IMR-90 (cell line): ENCODE measurements at regions not wholly inside any gene's neighbourhood (a gene's known extent, or its start where the extent isn't known, plus 50 kb on each side); places are given as distances from the start of the nearest gene placed in this dataset.

Source experiments
- ATAC-seq: fragments of 200-7000 bp; cut with Tn5 transposase; 2 replicates; pipeline ENCODE4 v1.9.1; 2020; ENCODE audit warnings: low read depth, mild to moderate bottlenecking, moderate library complexity
- BruUV-seq: library from RNA; stranded (reverse); fragments of 400-500 nt; replicated peaks from 2 replicates; lab custom pipeline; 2021; lab: Mats Ljungman, UMichigan
- CTCF ChIA-PET: fragments of 300-600 bp; formaldehyde crosslinking; extraction: SDS; loops from one replicate; lab custom pipeline; 2021; ENCODE audit warnings: antibody characterized with exemption; lab: Yijun Ruan, JAX
- POLR2A ChIA-PET: fragments of 300-600 bp; sonication (Branson Sonifier 250); formaldehyde crosslinking; loops from one replicate; lab custom pipeline; 2022; ENCODE audit warnings: antibody characterized with exemption; ENCODE audit not compliant: unreplicated experiment; lab: Charles Lee
- DNase-seq: peaks from one replicate; pipeline ENCODE4 v3.0.0; 2013
- H2AFZ ChIP-seq: replicated peaks from 2 replicates; pipeline ENCODE3; 2013; ENCODE audit warnings: low read length, mild to moderate bottlenecking; ENCODE audit not compliant: poor library complexity
- H2AK5ac ChIP-seq: 2 replicates; pipeline ENCODE4 v1.6.1; 2013; ENCODE audit warnings: low read depth, low read length, inconsistent platforms
- H2AK9ac ChIP-seq: replicated peaks from 2 replicates; pipeline ENCODE3; 2013; ENCODE audit warnings: mild to moderate bottlenecking, low read depth, low read length, moderate library complexity; ENCODE audit not compliant: poor library complexity
- H2BK120ac ChIP-seq: 2 replicates; pipeline ENCODE4 v1.6.1; 2013; ENCODE audit warnings: low read depth, low read length, inconsistent platforms
- H2BK15ac ChIP-seq: 3 replicates; pipeline ENCODE4 v1.6.1; 2013; ENCODE audit warnings: low read depth, low read length, inconsistent platforms
- H2BK20ac ChIP-seq: 2 replicates; pipeline ENCODE4 v1.6.1; 2013; ENCODE audit warnings: low read depth, mild to moderate bottlenecking, inconsistent platforms, low read length, moderate library complexity
- H2BK5ac ChIP-seq: 2 replicates; pipeline ENCODE4 v1.6.1; 2013; ENCODE audit warnings: mild to moderate bottlenecking, low read depth, low read length, inconsistent platforms; ENCODE audit not compliant: poor library complexity, severe bottlenecking
- H3K14ac ChIP-seq: replicated peaks from 2 replicates; pipeline ENCODE4 v1.6.1; 2013; ENCODE audit warnings: low read depth, low read length, inconsistent platforms
- H3K18ac ChIP-seq: 2 replicates; pipeline ENCODE4 v1.6.1; 2013; ENCODE audit warnings: low read depth, low read length, control low read depth
- H3K23ac ChIP-seq: 2 replicates; pipeline ENCODE4 v1.6.1; 2013; ENCODE audit warnings: low read depth, low read length, inconsistent platforms
- H3K27ac ChIP-seq: 2 replicates; pipeline ENCODE4 v1.5.1; 2013; ENCODE audit warnings: mild to moderate bottlenecking, control low read depth, low read length; ENCODE audit not compliant: insufficient read depth
- H3K27me3 ChIP-seq: 2 replicates; pipeline ENCODE4 v1.6.1; 2013; ENCODE audit warnings: low read length; ENCODE audit not compliant: control insufficient read depth, insufficient read depth
- H3K36me3 ChIP-seq: 2 replicates; pipeline ENCODE4 v1.6.1; 2013; ENCODE audit warnings: low read length, mixed read lengths; ENCODE audit not compliant: control insufficient read depth, insufficient read depth
- H3K4ac ChIP-seq: 2 replicates; pipeline ENCODE4 v1.6.1; 2013; ENCODE audit warnings: low read depth, low read length, inconsistent platforms
- H3K4me1 ChIP-seq: 2 replicates; pipeline ENCODE4 v1.6.1; 2013; ENCODE audit warnings: low read length, mixed read lengths; ENCODE audit not compliant: control insufficient read depth, insufficient read depth
- H3K4me2 ChIP-seq: 2 replicates; pipeline ENCODE4 v1.6.1; 2013; ENCODE audit warnings: low read depth, mild to moderate bottlenecking, control low read depth, low read length, moderate library complexity
- H3K4me3 ChIP-seq: 2 replicates; pipeline ENCODE4 v1.5.1; 2013; ENCODE audit warnings: low read depth, mild to moderate bottlenecking, control low read depth, low read length, moderate library complexity; ENCODE audit not compliant: insufficient read depth
- H3K56ac ChIP-seq: 2 replicates; pipeline ENCODE4 v1.6.1; 2013; ENCODE audit warnings: low read length, inconsistent platforms; ENCODE audit not compliant: insufficient read depth; ENCODE audit errors: extremely low read depth
- H3K79me1 ChIP-seq, 2 experiments: 2 replicates each; pipeline ENCODE4 v1.6.1; 2013; ENCODE audit warnings: low read length in 2 of 2, inconsistent platforms in 1 of 2, low read depth in 1 of 2
- H3K9ac ChIP-seq: 2 replicates; pipeline ENCODE4 v1.6.1; 2013; ENCODE audit warnings: low read depth, low read length, control low read depth
- H3K9me1 ChIP-seq: 2 replicates; pipeline ENCODE4 v1.6.1; 2013; ENCODE audit warnings: low read length, inconsistent platforms; ENCODE audit not compliant: insufficient read depth
- H3K9me3 ChIP-seq: 2 replicates; pipeline ENCODE4 v1.6.1; 2013; ENCODE audit warnings: low read length; ENCODE audit not compliant: control insufficient read depth, insufficient read depth
- H4K20me1 ChIP-seq: 2 replicates; pipeline ENCODE4 v1.6.1; 2013; ENCODE audit warnings: low read length, inconsistent platforms; ENCODE audit not compliant: insufficient read depth
- H4K5ac ChIP-seq: 2 replicates; pipeline ENCODE4 v1.6.1; 2013; ENCODE audit warnings: mild to moderate bottlenecking, low read depth, low read length, control low read depth
- H4K8ac ChIP-seq, 2 experiments: 2 replicates each; pipeline ENCODE4 v1.6.1; 2013; ENCODE audit warnings: low read depth in 2 of 2, low read length in 2 of 2, control low read depth in 1 of 2, inconsistent platforms in 1 of 2
- H4K91ac ChIP-seq: 2 replicates; pipeline ENCODE4 v1.6.1; 2013; ENCODE audit warnings: low read depth, low read length, inconsistent platforms; ENCODE audit not compliant: insufficient read depth
- CHD1 ChIP-seq: IDR thresholded peaks from 2 replicates; pipeline ENCODE4 v1.6.1; 2012; ENCODE audit warnings: low read depth, low read length, improper control_type of control experiment
- MAFK ChIP-seq: IDR thresholded peaks from 2 replicates; pipeline ENCODE4 v1.6.1; 2012; ENCODE audit warnings: low read depth, low read length, improper control_type of control experiment
- RAD21 ChIP-seq: IDR thresholded peaks from 2 replicates; pipeline ENCODE4 v1.6.1; 2012; ENCODE audit warnings: low read length, improper control_type of control experiment
- RCOR1 ChIP-seq: IDR thresholded peaks from 2 replicates; pipeline ENCODE4 v1.6.1; 2012; ENCODE audit warnings: mild to moderate bottlenecking, low read length, improper control_type of control experiment; ENCODE audit not compliant: insufficient replicate concordance
- USF2 ChIP-seq: fragments of 150-350 bp; IDR thresholded peaks from 2 replicates; pipeline ENCODE4 v1.6.1; 2017; ENCODE audit warnings: mild to moderate bottlenecking, antibody characterized with exemption, low read length, low read depth
- WGBS, 2 experiments: methylation state at CpG; one replicate each; pipeline versions ENCODE4 v1.1.5 to v1.1.7; 2013; ENCODE audit warnings: missing lambda C conversion rate in 2 of 2; ENCODE audit not compliant: insufficient read length in 1 of 2; ENCODE audit errors: extremely low coverage in 2 of 2; 5-methylcytosine and 5-hydroxymethylcytosine counted together
- dilution Hi-C: fragments of 300-500 bp; cut with HindIII; formaldehyde crosslinking; loops from one replicate; pipeline ENCODE4 v1.14.3; 2018; ENCODE audit warnings: low sequenced_read_pairs; ENCODE audit not compliant: unreplicated experiment
- in situ Hi-C: fragments of 300-500 bp; cut with MboI; formaldehyde crosslinking; loops from 3 replicates; pipeline ENCODE4 v1.14.3; 2019; ENCODE audit warnings: low sequenced_read_pairs, inconsistent platforms, mixed read lengths
- intact Hi-C: fragments of 100-400 bp; cut with micrococcal nuclease; formaldehyde crosslinking; loops from 2 replicates; pipeline ENCODE4 v1.10.0; 2022

GRCh38 chr1:198907423-198907746 lies 268.5 kb downstream of the PTPRC start:
- ATAC-seq (no peak), DNase-seq (no peak)
- no peak for TF ChIP-seq USF2
- no peak for TF ChIP-seq MAFK
- TF ChIP-seq RAD21 = no peak
- no peak for TF ChIP-seq CHD1
- no peak for TF ChIP-seq RCOR1
- H4K20me1 ChIP-seq = peaks cover 8% of the 10 kb centered on the region; the same call in 1 of the 2 replicates
- no peak overlapping the region for H2BK15ac ChIP-seq
- H2AK5ac ChIP-seq = no peak overlapping the region
- no peaks in the 10 kb centered on the region for H3K27me3 ChIP-seq
- no TSS peak for BruUV-seq
- H3K9ac ChIP-seq = no peak overlapping the region
- peaks cover 9% of the 10 kb centered on the region for H3K4me1 ChIP-seq
- no peak overlapping the region for H2BK5ac ChIP-seq
- intact Hi-C loops (no loop called here), in situ Hi-C loops (no loop called here), dilution Hi-C loops (no loop called here)
- H3K18ac ChIP-seq = no peak overlapping the region; the same call in 1 of the 2 replicates
- H2AK9ac ChIP-seq = no peak overlapping the region
- H4K5ac ChIP-seq = no peak overlapping the region
- H2BK20ac ChIP-seq = no peak overlapping the region
- ChIA-PET CTCF (no interaction called here), POLR2A (no interaction called here)
- no peak overlapping the region for H3K56ac ChIP-seq
- H3K79me1 ChIP-seq = peaks cover 14 to 42% of the 10 kb centered on the region in 2 experiments
- no peak overlapping the region for H2BK120ac ChIP-seq
- no peak overlapping the region for H2AFZ ChIP-seq
- H3K36me3 ChIP-seq = peaks cover 2% of the 10 kb centered on the region; the same call in 1 of the 2 replicates
- H3K4me2 ChIP-seq = no peak overlapping the region
- no peak overlapping the region for H3K23ac ChIP-seq
- H4K8ac ChIP-seq = no peak overlapping the region
- no peak overlapping the region for H3K4me3 ChIP-seq
- WGBS, 2 experiments = no CpG with 5 or more reads among the region's 3 CpGs
- H3K9me1 ChIP-seq = peaks cover 8% of the 10 kb centered on the region
- no peak overlapping the region for H3K27ac ChIP-seq
- no peak overlapping the region for H4K91ac ChIP-seq
- H3K14ac ChIP-seq = no peak overlapping the region
- H3K9me3 ChIP-seq = no peaks in the 10 kb centered on the region
- no peak overlapping the region for H3K4ac ChIP-seq
